Kidney (tissue), 13 donors: ENCODE measurements at regions not wholly inside any gene's neighbourhood (a gene's known extent, or its start where the extent isn't known, plus 50 kb on each side); places are given as distances from the start of the nearest gene placed in this dataset.
A peak's percentile ranks its signal among the peaks of the same experiment; 100 is the strongest.
"Not testable (repeated sequence)": the region's sequence is repeated elsewhere in the genome, so short reads cannot be mapped to it uniquely, and the experiment has no call there.

Source experiments
- DNase-seq, 5 donors: peaks; one replicate each; pipeline ENCODE4 v3.0.0-alpha.2; 2013 to 2020
- FAIRE-seq: peaks from 2 replicates; lab custom pipeline; 2012; peaks lifted over from hg19 to GRCh38; lab: Jason Lieb, UNC
- H3K27ac ChIP-seq, 2 donors: one replicate each; pipeline ENCODE4 v1.7.0; 2013; ENCODE audit warnings: low read depth in 2 of 2, low read length in 2 of 2, inconsistent platforms in 1 of 2
- H3K27me3 ChIP-seq: one replicate; pipeline ENCODE4 v1.7.1; 2013; ENCODE audit warnings: low read length, inconsistent platforms; ENCODE audit not compliant: control insufficient read depth, insufficient read depth
- H3K36me3 ChIP-seq, 3 donors: one replicate each; pipeline versions ENCODE4 v1.7.0 to v1.7.1; 2013; ENCODE audit warnings: low read length in 3 of 3, control low read depth in 1 of 3, inconsistent platforms in 1 of 3; ENCODE audit not compliant: insufficient read depth in 3 of 3, control insufficient read depth in 2 of 3
- H3K4me1 ChIP-seq, 3 donors: one replicate each; pipeline versions ENCODE4 v1.7.0 to v1.7.1; 2013; ENCODE audit warnings: low read length in 3 of 3, inconsistent platforms in 1 of 3, low read depth in 1 of 3; ENCODE audit not compliant: control insufficient read depth in 2 of 3, insufficient read depth in 2 of 3
- H3K4me3 ChIP-seq, 3 donors: one replicate each; pipeline versions ENCODE4 v1.7.0 to v1.8.1; 2013; ENCODE audit warnings: low read length in 3 of 3, control low read depth in 1 of 3, inconsistent platforms in 1 of 3
- H3K9ac ChIP-seq, 3 donors: one replicate each; pipeline versions ENCODE4 v1.7.0 to v1.7.1; 2013; ENCODE audit warnings: low read length in 3 of 3, control low read depth in 1 of 3, inconsistent platforms in 1 of 3
- H3K9me3 ChIP-seq, 3 donors: one replicate each; pipeline versions ENCODE4 v1.7.0 to v1.7.1; 2013; ENCODE audit warnings: low read length in 3 of 3, control low read depth in 1 of 3, inconsistent platforms in 1 of 3; ENCODE audit not compliant: control insufficient read depth in 2 of 3, insufficient read depth in 1 of 3
- intact Hi-C: fragments of 100-400 bp; cut with DNase I; formaldehyde crosslinking; loops from one replicate; pipeline ENCODE4 v1.11.1; 2022
- TF ChIP-seq, protein P1 (sequence below): IDR thresholded peaks from 3 replicates; pipeline ENCODE4 v1.5.1; 2012; ENCODE audit warnings: mild to moderate bottlenecking, moderate library complexity, borderline replicate concordance; ENCODE audit not compliant: insufficient read depth; ENCODE audit errors: extremely low read depth
- donor health status: control.
- donor health status: control.
- donor health status: control.
- donor health status: control.
- donor health status: control.
- donor health status: DM: yes; HTN: yes; CAD: no.
- donor health status: Normal renal cell carcinoma (clear cell type).

DNA sequence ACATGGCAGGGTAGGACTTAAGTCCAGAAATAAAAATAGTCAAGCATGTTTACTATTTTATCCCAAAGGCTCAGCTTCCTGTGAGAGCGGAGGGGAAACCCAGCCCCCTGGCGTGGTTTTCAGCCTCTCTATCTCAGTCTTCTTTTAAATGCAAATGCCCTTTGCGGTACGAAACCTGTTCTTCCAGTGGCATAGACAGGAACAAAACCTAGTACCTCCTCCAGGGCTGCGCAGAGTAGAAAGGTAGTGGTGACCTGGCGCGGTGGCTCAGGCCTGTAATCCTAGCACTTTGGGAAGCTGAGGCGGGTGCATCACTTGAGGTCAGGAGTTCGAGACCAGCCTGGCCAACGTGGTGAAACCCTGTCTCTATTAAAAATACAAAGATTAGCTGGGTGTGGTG, 181.3 kb upstream of the FOXK1 start:
- Histone ChIP-seq H3K4me3 (no peak overlapping the region), H3K36me3 (no peaks in the 10 kb centered on the region), H3K9ac (no peak overlapping the region), H3K27ac (no peak overlapping the region), H3K9me3 (peaks cover 0 to 3% (median 0%) of the 10 kb centered on the region in 3 donors), H3K4me1 (no peaks in the 10 kb centered on the region), H3K27me3 (no peaks in the 10 kb centered on the region)
- TF ChIP-seq, protein P1, sequence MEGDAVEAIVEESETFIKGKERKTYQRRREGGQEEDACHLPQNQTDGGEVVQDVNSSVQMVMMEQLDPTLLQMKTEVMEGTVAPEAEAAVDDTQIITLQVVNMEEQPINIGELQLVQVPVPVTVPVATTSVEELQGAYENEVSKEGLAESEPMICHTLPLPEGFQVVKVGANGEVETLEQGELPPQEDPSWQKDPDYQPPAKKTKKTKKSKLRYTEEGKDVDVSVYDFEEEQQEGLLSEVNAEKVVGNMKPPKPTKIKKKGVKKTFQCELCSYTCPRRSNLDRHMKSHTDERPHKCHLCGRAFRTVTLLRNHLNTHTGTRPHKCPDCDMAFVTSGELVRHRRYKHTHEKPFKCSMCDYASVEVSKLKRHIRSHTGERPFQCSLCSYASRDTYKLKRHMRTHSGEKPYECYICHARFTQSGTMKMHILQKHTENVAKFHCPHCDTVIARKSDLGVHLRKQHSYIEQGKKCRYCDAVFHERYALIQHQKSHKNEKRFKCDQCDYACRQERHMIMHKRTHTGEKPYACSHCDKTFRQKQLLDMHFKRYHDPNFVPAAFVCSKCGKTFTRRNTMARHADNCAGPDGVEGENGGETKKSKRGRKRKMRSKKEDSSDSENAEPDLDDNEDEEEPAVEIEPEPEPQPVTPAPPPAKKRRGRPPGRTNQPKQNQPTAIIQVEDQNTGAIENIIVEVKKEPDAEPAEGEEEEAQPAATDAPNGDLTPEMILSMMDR: no peak
- intact Hi-C loops: no loop called here
- no peak for FAIRE-seq
- DNase-seq: no peak

DNA sequence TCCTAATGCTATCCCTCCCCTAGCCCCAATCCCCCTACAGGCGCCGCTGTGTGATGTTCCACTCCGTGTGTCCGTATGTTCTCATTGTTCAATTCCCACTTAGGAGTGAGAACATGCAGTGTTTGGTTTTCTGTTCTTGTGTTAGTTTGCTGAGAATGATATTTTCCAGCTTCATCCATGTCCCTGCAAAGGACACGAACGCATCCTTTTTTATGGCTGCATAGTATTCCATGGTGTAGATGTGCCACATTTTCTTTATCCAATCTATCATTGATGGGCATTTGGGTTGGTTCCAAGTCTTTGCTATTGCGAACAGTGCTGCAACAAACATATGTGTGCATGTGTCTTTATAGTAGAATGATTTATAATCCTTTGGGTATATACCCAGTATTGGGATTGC, 174.2 kb upstream of the FOXK1 start:
- H3K36me3 ChIP-seq, H3K9me3 ChIP-seq, H3K9ac ChIP-seq, H3K27me3 ChIP-seq, H3K27ac ChIP-seq, intact Hi-C loops, DNase-seq, H3K4me3 ChIP-seq, H3K4me1 ChIP-seq, FAIRE-seq: not testable (repeated sequence)

DNA sequence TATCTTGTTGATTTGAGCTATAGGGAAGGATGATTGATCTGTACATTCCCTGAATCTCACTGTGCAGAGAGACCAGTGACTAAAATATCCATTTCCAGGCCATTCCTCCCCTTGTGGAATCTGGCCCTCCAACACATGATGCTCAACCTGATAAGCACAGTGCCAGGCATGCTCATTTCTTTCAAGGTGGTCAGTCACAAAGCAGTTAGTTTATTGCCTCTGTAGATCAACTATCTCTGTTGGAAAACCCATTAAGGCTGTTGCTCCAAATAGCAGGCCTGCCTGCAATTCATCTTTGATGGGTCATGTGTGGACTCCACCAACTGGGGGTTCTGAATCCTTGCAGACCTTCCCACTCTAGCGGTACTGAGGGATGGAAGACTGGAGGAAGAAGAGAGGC, 168.6 kb upstream of the FOXK1 start:
- Histone ChIP-seq H3K4me3 (no peak overlapping the region), H3K9ac (no peak overlapping the region), H3K36me3 (no peaks in the 10 kb centered on the region), H3K27me3 (no peaks in the 10 kb centered on the region), H3K9me3 (peaks cover 0 to 9% (median 0%) of the 10 kb centered on the region in 3 donors), H3K4me1 (no peaks in the 10 kb centered on the region), H3K27ac (no peak overlapping the region)
- FAIRE-seq (no peak), DNase-seq (no peak)
- TF ChIP-seq, protein P1: no peak
- intact Hi-C loops: no loop called here

DNA sequence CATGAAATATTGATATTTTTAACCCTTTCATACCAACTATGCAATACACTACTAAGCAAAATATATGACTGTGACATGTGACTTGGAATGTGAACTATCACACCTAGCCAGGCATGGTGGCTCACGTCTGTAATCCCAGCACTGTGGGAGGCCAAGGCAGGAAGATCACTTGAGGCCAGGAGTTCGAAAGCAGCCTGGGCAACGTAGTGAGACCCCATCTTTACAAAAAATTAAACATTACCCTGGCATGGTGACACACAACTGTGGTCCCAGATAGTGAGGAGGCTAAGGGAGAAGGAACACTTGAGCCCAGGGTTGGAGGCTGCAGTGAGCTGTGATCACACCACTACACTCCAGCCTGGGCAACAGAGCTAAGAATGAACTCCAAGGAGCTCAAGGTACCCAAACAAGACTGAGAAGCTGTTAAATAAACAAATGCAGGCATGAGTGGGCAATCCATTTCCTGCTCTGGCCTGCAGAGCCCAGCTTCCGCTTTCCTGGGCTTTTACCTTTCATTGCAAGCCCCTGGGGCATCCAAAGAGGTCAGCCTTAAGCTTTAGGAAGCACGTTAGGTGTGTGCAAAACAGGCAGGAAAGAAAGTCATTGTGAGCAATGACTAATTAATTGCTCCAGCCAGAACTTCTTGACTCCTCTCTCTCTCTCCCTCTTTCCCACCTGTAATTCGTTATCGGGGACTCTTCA, 162.1 kb upstream of the FOXK1 start:
- Histone ChIP-seq H3K4me3 (no peak overlapping the region), H3K9me3 (peaks cover 0 to 7% (median 0%) of the 10 kb centered on the region in 3 donors), H3K4me1 (no peaks in the 10 kb centered on the region), H3K36me3 (no peaks in the 10 kb centered on the region), H3K9ac (no peak overlapping the region), H3K27ac (no peak overlapping the region), H3K27me3 (no peaks in the 10 kb centered on the region)
- intact Hi-C loops: no loop called here
- TF ChIP-seq, protein P1: no peak
- DNase-seq: peak in 3 of 5 donors; percentile 26 to 36 (median 27)
- no peak for FAIRE-seq
